ENCODE measurements at regions not wholly inside any gene's neighbourhood (a gene's known extent, or its start where the extent isn't known, plus 50 kb on each side); places are given as distances from the start of the nearest gene placed in this dataset.

- H3K9me2 ChIP-seq (replicated peaks; ENCODE audit: insufficient read depth), result no peaks in the 10 kb centered on the region
These were observed 468.2 kb downstream of the TBC1D4 start for GRCh38 chr13:75013818-75014217.

DNA sequence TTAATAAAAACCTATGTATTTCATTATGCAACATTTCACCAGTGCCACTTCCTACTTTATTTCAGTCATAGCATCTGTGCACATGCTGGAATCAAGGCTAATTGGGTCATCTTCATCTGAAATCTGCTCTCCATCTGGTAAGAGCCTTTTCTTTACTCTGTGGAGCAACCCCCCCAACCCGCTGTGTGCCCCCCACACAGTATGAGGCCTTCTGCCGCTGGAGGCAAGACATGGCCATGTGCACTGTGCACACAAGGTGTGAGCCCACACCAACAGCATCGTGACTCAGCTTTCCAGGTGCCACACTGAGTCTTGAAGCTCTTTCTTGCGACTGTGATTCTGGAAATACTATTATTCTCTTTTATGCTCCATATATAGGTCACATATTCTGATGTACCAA is 471.0 kb downstream of the TBC1D4 start:
- 89% methylated on average over 4 of the region's 4 CpGs for WGBS (ENCODE audit: low lambda C conversion rate, missing lambda C conversion rate)
- Histone ChIP-seq H3K9me3 (ENCODE audit: low read depth) (no peaks in the 10 kb centered on the region), H2AFZ (no peak overlapping the region), H3K4me1 (ENCODE audit: insufficient read depth) (no peaks in the 10 kb centered on the region), H3K9me2 (replicated peaks; ENCODE audit: insufficient read depth) (no peaks in the 10 kb centered on the region), H3K36me3 (replicated peaks; ENCODE audit: insufficient read depth, low read depth) (no peaks in the 10 kb centered on the region), H3K4me3 (no peak overlapping the region), H4K20me1 (ENCODE audit: insufficient read depth, poor library complexity, severe bottlenecking) (no peaks in the 10 kb centered on the region), H3K27ac (no peak overlapping the region), H3K79me2 (no peaks in the 10 kb centered on the region), H3K27me3 (no peaks in the 10 kb centered on the region), H3K4me2 (no peak overlapping the region)
- DNase-seq (ENCODE audit: low spot score), result no peak
- TF ChIP-seq EZH2phosphoT487 (IDR thresholded peaks at IDR 0.05; ENCODE audit: low read depth, severe bottlenecking, unreplicated experiment) (no peak), EZH2 (IDR thresholded peaks at IDR 0.05; ENCODE audit: borderline replicate concordance) (no peak), CTCF (IDR thresholded peaks at IDR 0.05; ENCODE audit: poor library complexity) (no peak)

More at GRCh38 chr13:75013818-75014217, 468.2 kb downstream of the TBC1D4 start:
- no peak overlapping the region for H3K4me2 ChIP-seq
- H3K79me2 ChIP-seq, result no peaks in the 10 kb centered on the region
- no peak overlapping the region for H3K27ac ChIP-seq
- no peaks in the 10 kb centered on the region for H3K9me3 ChIP-seq (ENCODE audit: low read depth)
- no peak for DNase-seq (ENCODE audit: low spot score)
- H3K4me3 ChIP-seq, result no peak overlapping the region
- no peaks in the 10 kb centered on the region for H3K27me3 ChIP-seq
- H3K36me3 ChIP-seq (replicated peaks; ENCODE audit: insufficient read depth, low read depth), result no peaks in the 10 kb centered on the region
- TF ChIP-seq EZH2 (IDR thresholded peaks at IDR 0.05; ENCODE audit: borderline replicate concordance), result no peak
- no peak for TF ChIP-seq CTCF (IDR thresholded peaks at IDR 0.05; ENCODE audit: poor library complexity)
- no peak for TF ChIP-seq EZH2phosphoT487 (IDR thresholded peaks at IDR 0.05; ENCODE audit: low read depth, severe bottlenecking, unreplicated experiment)
- H4K20me1 ChIP-seq (ENCODE audit: insufficient read depth, poor library complexity, severe bottlenecking), result no peaks in the 10 kb centered on the region
- WGBS (ENCODE audit: low lambda C conversion rate, missing lambda C conversion rate), result 92% methylated on average over 4 of the region's 4 CpGs
- H3K4me1 ChIP-seq (ENCODE audit: insufficient read depth), result no peaks in the 10 kb centered on the region
- no peak overlapping the region for H2AFZ ChIP-seq

GRCh38 chr13:75008926-75009325 is 473.0 kb downstream of the TBC1D4 start:
- no peak for TF ChIP-seq EZH2phosphoT487 (IDR thresholded peaks at IDR 0.05; ENCODE audit: low read depth, severe bottlenecking, unreplicated experiment)
- TF ChIP-seq CTCF (IDR thresholded peaks at IDR 0.05; ENCODE audit: poor library complexity), result no peak
- no peak for TF ChIP-seq EZH2 (IDR thresholded peaks at IDR 0.05; ENCODE audit: borderline replicate concordance)
- Histone ChIP-seq H3K4me2 (no peak overlapping the region), H3K27me3 (no peaks in the 10 kb centered on the region), H3K4me1 (ENCODE audit: insufficient read depth) (no peaks in the 10 kb centered on the region), H3K4me3 (no peak overlapping the region), H3K9me3 (ENCODE audit: low read depth) (no peaks in the 10 kb centered on the region), H3K79me2 (no peaks in the 10 kb centered on the region), H3K36me3 (replicated peaks; ENCODE audit: insufficient read depth, low read depth) (no peaks in the 10 kb centered on the region), H2AFZ (no peak overlapping the region), H3K27ac (no peak overlapping the region), H4K20me1 (ENCODE audit: insufficient read depth, poor library complexity, severe bottlenecking) (no peaks in the 10 kb centered on the region), H3K9me2 (replicated peaks; ENCODE audit: insufficient read depth) (no peaks in the 10 kb centered on the region)
- DNase-seq (ENCODE audit: low spot score), result no peak

GRCh38 chr13:74990992-74991391 is 491.0 kb downstream of the TBC1D4 start:
- Histone ChIP-seq H3K4me2 (no peak overlapping the region), H2AFZ (no peak overlapping the region), H3K4me3 (no peak overlapping the region), H4K20me1 (ENCODE audit: insufficient read depth, poor library complexity, severe bottlenecking) (no peaks in the 10 kb centered on the region), H3K79me2 (no peaks in the 10 kb centered on the region), H3K27ac (no peak overlapping the region), H3K27me3 (no peaks in the 10 kb centered on the region), H3K9me3 (ENCODE audit: low read depth) (no peaks in the 10 kb centered on the region), H3K36me3 (replicated peaks; ENCODE audit: insufficient read depth, low read depth) (no peaks in the 10 kb centered on the region), H3K4me1 (ENCODE audit: insufficient read depth) (no peaks in the 10 kb centered on the region), H3K9me2 (replicated peaks; ENCODE audit: insufficient read depth) (no peaks in the 10 kb centered on the region)
- no peak for DNase-seq (ENCODE audit: low spot score)
- 94% methylated on average over 2 of the region's 2 CpGs for WGBS (ENCODE audit: low lambda C conversion rate, missing lambda C conversion rate)
- TF ChIP-seq CTCF (IDR thresholded peaks at IDR 0.05; ENCODE audit: poor library complexity) (no peak), EZH2phosphoT487 (IDR thresholded peaks at IDR 0.05; ENCODE audit: low read depth, severe bottlenecking, unreplicated experiment) (no peak), EZH2 (IDR thresholded peaks at IDR 0.05; ENCODE audit: borderline replicate concordance) (no peak)
